GM23338 (cell line): ENCODE measurements at regions not wholly inside any gene's neighbourhood (a gene's known extent, or its start where the extent isn't known, plus 50 kb on each side); places are given as distances from the start of the nearest gene placed in this dataset.

Experiments
- CREB1 ChIP-seq: fragments of 250-450 bp; sonication (Bioruptor Pico); IDR thresholded peaks from 2 replicates; pipeline ENCODE4 v1.5.0; 2020; ENCODE audit warnings: low read depth, mild to moderate bottlenecking, moderate library complexity
- EZH2 ChIP-seq: fragments of 200-600 bp; sonication (generic); IDR thresholded peaks from one replicate; pipeline ENCODE4 v1.8.0; 2017; ENCODE audit warnings: antibody characterized with exemption, mild to moderate bottlenecking, low read depth; ENCODE audit not compliant: unreplicated experiment
- EZH2phosphoT487 ChIP-seq: fragments of 200-600 bp; sonication (generic); IDR thresholded peaks from one replicate; pipeline ENCODE4 v1.8.1; 2018; ENCODE audit warnings: antibody characterized with exemption; ENCODE audit not compliant: unreplicated experiment
- JUNB ChIP-seq: IDR thresholded peaks from one replicate; pipeline ENCODE4 v1.6.1; 2016; ENCODE audit warnings: antibody characterized with exemption; ENCODE audit not compliant: unreplicated experiment
- NANOG ChIP-seq: IDR thresholded peaks from 2 replicates; pipeline ENCODE4 v1.6.1; 2016; ENCODE audit warnings: antibody characterized with exemption, borderline replicate concordance
- POLR2AphosphoS5 ChIP-seq: IDR thresholded peaks from 2 replicates; pipeline ENCODE4 v1.6.1; 2016; ENCODE audit warnings: antibody characterized with exemption, low read depth
- ZNF114 ChIP-seq: fragments of 250-450 bp; sonication (Bioruptor Pico); IDR thresholded peaks from 2 replicates; pipeline ENCODE4 v1.5.0; 2020; ENCODE audit warnings: mild to moderate bottlenecking, moderate library complexity
- TF ChIP-seq, protein P1 (sequence below), 2 experiments: fragments of 200-600 bp in 1 of 2; sonication (generic) in 1 of 2; conservative IDR thresholded peaks; 2 replicates each; pipeline versions ENCODE4 v1.5.1 to v1.6.1; 2016 to 2017; ENCODE audit warnings: antibody characterized with exemption in 2 of 2, low read depth in 2 of 2, mild to moderate bottlenecking in 2 of 2, moderate library complexity in 1 of 2
- TF ChIP-seq, protein P2 (sequence below): IDR thresholded peaks from one replicate; pipeline ENCODE4 v1.6.1; 2018; ENCODE audit warnings: antibody characterized with exemption; ENCODE audit not compliant: unreplicated experiment
- TF ChIP-seq, protein P3 (sequence below): fragments of 250-450 bp; sonication (Bioruptor Pico); IDR thresholded peaks from 2 replicates; pipeline ENCODE4 v1.5.0; 2020; ENCODE audit warnings: mild to moderate bottlenecking, moderate library complexity

DNA sequence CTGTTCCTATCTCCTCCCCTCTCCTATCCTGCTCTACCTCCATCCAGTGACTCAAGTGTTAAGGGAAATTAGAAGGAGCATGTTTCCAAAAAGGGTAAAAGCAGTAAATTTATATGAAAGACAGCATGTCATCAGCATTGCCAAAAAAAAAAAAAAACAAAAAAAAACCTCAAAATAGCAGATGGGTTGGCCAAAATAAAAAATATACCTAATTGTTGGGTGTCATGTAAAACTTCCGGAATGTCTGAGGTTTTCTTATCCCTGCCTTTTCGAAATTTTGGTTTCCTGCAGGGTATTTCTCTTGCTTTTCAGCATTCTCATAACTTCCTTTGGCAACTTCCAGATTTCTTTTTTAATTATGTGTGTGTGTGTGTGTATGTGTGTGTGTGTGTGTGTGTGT is 241.6 kb upstream of the FN1 start:
- TF ChIP-seq POLR2AphosphoS5 (no peak), EZH2phosphoT487 (no peak), EZH2 (no peak), CREB1 (CRISPR knock-in tag) (no peak), ZNF114 (CRISPR knock-in tag) (no peak), JUNB (no peak), NANOG (no peak)
- TF ChIP-seq, protein P1, sequence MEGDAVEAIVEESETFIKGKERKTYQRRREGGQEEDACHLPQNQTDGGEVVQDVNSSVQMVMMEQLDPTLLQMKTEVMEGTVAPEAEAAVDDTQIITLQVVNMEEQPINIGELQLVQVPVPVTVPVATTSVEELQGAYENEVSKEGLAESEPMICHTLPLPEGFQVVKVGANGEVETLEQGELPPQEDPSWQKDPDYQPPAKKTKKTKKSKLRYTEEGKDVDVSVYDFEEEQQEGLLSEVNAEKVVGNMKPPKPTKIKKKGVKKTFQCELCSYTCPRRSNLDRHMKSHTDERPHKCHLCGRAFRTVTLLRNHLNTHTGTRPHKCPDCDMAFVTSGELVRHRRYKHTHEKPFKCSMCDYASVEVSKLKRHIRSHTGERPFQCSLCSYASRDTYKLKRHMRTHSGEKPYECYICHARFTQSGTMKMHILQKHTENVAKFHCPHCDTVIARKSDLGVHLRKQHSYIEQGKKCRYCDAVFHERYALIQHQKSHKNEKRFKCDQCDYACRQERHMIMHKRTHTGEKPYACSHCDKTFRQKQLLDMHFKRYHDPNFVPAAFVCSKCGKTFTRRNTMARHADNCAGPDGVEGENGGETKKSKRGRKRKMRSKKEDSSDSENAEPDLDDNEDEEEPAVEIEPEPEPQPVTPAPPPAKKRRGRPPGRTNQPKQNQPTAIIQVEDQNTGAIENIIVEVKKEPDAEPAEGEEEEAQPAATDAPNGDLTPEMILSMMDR (conservative IDR thresholded peaks at IDR 0.05; ENCODE audit: low read depth in 2 of 2), result no peak
- TF ChIP-seq, protein P2, sequence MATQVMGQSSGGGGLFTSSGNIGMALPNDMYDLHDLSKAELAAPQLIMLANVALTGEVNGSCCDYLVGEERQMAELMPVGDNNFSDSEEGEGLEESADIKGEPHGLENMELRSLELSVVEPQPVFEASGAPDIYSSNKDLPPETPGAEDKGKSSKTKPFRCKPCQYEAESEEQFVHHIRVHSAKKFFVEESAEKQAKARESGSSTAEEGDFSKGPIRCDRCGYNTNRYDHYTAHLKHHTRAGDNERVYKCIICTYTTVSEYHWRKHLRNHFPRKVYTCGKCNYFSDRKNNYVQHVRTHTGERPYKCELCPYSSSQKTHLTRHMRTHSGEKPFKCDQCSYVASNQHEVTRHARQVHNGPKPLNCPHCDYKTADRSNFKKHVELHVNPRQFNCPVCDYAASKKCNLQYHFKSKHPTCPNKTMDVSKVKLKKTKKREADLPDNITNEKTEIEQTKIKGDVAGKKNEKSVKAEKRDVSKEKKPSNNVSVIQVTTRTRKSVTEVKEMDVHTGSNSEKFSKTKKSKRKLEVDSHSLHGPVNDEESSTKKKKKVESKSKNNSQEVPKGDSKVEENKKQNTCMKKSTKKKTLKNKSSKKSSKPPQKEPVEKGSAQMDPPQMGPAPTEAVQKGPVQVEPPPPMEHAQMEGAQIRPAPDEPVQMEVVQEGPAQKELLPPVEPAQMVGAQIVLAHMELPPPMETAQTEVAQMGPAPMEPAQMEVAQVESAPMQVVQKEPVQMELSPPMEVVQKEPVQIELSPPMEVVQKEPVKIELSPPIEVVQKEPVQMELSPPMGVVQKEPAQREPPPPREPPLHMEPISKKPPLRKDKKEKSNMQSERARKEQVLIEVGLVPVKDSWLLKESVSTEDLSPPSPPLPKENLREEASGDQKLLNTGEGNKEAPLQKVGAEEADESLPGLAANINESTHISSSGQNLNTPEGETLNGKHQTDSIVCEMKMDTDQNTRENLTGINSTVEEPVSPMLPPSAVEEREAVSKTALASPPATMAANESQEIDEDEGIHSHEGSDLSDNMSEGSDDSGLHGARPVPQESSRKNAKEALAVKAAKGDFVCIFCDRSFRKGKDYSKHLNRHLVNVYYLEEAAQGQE, result no peak
- TF ChIP-seq, protein P3, sequence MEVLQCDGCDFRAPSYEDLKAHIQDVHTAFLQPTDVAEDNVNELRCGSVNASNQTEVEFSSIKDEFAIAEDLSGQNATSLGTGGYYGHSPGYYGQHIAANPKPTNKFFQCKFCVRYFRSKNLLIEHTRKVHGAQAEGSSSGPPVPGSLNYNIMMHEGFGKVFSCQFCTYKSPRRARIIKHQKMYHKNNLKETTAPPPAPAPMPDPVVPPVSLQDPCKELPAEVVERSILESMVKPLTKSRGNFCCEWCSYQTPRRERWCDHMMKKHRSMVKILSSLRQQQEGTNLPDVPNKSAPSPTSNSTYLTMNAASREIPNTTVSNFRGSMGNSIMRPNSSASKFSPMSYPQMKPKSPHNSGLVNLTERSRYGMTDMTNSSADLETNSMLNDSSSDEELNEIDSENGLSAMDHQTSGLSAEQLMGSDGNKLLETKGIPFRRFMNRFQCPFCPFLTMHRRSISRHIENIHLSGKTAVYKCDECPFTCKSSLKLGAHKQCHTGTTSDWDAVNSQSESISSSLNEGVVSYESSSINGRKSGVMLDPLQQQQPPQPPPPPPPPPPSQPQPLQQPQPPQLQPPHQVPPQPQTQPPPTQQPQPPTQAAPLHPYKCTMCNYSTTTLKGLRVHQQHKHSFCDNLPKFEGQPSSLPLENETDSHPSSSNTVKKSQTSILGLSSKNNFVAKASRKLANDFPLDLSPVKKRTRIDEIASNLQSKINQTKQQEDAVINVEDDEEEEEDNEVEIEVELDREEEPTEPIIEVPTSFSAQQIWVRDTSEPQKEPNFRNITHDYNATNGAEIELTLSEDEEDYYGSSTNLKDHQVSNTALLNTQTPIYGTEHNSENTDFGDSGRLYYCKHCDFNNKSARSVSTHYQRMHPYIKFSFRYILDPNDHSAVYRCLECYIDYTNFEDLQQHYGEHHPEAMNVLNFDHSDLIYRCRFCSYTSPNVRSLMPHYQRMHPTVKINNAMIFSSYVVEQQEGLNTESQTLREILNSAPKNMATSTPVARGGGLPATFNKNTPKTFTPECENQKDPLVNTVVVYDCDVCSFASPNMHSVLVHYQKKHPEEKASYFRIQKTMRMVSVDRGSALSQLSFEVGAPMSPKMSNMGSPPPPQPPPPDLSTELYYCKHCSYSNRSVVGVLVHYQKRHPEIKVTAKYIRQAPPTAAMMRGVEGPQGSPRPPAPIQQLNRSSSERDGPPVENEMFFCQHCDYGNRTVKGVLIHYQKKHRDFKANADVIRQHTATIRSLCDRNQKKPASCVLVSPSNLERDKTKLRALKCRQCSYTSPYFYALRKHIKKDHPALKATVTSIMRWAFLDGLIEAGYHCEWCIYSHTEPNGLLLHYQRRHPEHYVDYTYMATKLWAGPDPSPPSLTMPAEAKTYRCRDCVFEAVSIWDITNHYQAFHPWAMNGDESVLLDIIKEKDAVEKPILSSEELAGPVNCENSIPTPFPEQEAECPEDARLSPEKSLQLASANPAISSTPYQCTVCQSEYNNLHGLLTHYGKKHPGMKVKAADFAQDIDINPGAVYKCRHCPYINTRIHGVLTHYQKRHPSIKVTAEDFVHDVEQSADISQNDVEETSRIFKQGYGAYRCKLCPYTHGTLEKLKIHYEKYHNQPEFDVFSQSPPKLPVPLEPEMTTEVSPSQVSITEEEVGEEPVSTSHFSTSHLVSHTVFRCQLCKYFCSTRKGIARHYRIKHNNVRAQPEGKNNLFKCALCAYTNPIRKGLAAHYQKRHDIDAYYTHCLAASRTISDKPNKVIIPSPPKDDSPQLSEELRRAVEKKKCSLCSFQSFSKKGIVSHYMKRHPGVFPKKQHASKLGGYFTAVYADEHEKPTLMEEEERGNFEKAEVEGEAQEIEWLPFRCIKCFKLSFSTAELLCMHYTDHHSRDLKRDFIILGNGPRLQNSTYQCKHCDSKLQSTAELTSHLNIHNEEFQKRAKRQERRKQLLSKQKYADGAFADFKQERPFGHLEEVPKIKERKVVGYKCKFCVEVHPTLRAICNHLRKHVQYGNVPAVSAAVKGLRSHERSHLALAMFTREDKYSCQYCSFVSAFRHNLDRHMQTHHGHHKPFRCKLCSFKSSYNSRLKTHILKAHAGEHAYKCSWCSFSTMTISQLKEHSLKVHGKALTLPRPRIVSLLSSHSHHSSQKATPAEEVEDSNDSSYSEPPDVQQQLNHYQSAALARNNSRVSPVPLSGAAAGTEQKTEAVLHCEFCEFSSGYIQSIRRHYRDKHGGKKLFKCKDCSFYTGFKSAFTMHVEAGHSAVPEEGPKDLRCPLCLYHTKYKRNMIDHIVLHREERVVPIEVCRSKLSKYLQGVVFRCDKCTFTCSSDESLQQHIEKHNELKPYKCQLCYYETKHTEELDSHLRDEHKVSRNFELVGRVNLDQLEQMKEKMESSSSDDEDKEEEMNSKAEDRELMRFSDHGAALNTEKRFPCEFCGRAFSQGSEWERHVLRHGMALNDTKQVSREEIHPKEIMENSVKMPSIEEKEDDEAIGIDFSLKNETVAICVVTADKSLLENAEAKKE (CRISPR knock-in tag), result no peak
